Gastroesophageal sphincter (tissue), 4 donors: ENCODE measurements at regions not wholly inside any gene's neighbourhood (a gene's known extent, or its start where the extent isn't known, plus 50 kb on each side); places are given as distances from the start of the nearest gene placed in this dataset.

Experiments
- ATAC-seq: fragments of 150-250 bp; one replicate; pipeline ENCODE4 v1.9.1; 2016; ENCODE audit warnings: mild to moderate bottlenecking, moderate library complexity
- H3K27ac ChIP-seq, 4 donors: fragments of 200-600 bp; sonication (generic) in 3 of 4; 1 replicate in 3 of 4; 2 replicates in 1 of 4; pipeline ENCODE4 v1.5.1; 2016 to 2019
- H3K27me3 ChIP-seq: fragments of 200-600 bp; sonication (generic); one replicate; pipeline ENCODE4 v1.5.1; 2019
- H3K36me3 ChIP-seq, 2 donors: fragments of 200-600 bp; sonication (generic); one replicate each; pipeline ENCODE4 v1.5.1; 2019; ENCODE audit warnings: control low read depth in 1 of 2
- H3K4me1 ChIP-seq, 3 donors: fragments of 200-600 bp; sonication (generic); 1 replicate in 2 of 3; 2 replicates in 1 of 3; pipeline ENCODE4 v1.5.1; 2016 to 2019; ENCODE audit warnings: control low read depth in 2 of 3
- H3K4me3 ChIP-seq, 2 donors: fragments of 200-600 bp; sonication (generic); one replicate each; pipeline ENCODE4 v1.5.1; 2019; ENCODE audit warnings: mild to moderate bottlenecking in 1 of 2, moderate library complexity in 1 of 2
- H3K9me3 ChIP-seq, 3 donors: fragments of 200-600 bp; sonication (generic); one replicate each; pipeline ENCODE4 v1.5.1; 2017 to 2019; ENCODE audit warnings: control low read depth in 2 of 3
- EP300 ChIP-seq: sonication (generic); formaldehyde crosslinking; IDR thresholded peaks from one replicate; pipeline ENCODE4 v1.6.1; 2017; ENCODE audit warnings: antibody characterized with exemption, mild to moderate bottlenecking
- POLR2A ChIP-seq, 2 donors: fragments of 450-650 bp; IDR thresholded peaks; one replicate each; pipeline ENCODE4 v1.6.1; 2017; ENCODE audit warnings: antibody characterized with exemption in 2 of 2, mild to moderate bottlenecking in 2 of 2, moderate library complexity in 1 of 2
- POLR2AphosphoS5 ChIP-seq: sonication (generic); formaldehyde crosslinking; IDR thresholded peaks from one replicate; pipeline ENCODE4 v1.6.1; 2017; ENCODE audit warnings: antibody characterized with exemption
- WGBS, 2 donors: methylation state at CpG; one replicate each; pipeline ENCODE4 v1.1.5; 2018; ENCODE audit warnings: low coverage in 1 of 2; 5-methylcytosine and 5-hydroxymethylcytosine counted together
- small RNA-seq, 4 donors: library from RNA; depleted of rRNA; stranded (forward); fragments of <200 nt; gene quantifications; one replicate each; pipeline ENCODE3, GENCODE V24; 2016
- TF ChIP-seq, protein P1 (sequence below), 4 experiments: fragments of 200-600 bp in 2 of 4; fragments of 450-650 bp in 2 of 4; sonication (generic) in 1 of 4; IDR thresholded peaks; one replicate each; pipeline ENCODE4 v1.5.1; 2017 to 2019; ENCODE audit warnings: antibody characterized with exemption in 4 of 4, mild to moderate bottlenecking in 2 of 4, moderate library complexity in 2 of 4

DNA sequence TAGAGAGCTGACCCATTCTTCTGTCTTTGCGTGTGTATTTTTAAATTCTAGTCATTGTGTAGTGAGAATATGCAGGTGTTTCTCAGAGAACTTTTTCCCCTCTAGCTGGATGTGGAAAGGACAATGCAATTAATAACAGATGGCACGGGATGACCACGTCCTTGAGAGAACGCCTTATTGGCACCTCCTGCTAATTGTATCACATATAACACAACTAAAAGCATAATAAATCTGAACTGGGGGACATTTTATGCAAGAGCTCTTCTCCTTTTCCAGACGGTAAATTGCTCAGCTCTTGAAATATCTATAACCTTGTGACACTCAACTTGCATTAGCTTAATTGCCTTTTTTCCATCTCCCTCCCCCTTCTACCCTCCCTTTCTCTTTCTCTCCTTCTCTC is 62.9 kb upstream of the IZUMO3 start:
- H3K4me3 ChIP-seq: no peak overlapping the region
- WGBS, 2 donors: 53 to 70% methylated on average over 5 of the region's 5 CpGs
- no peaks in the 10 kb centered on the region for H3K36me3 ChIP-seq
- no peaks in the 10 kb centered on the region for H3K9me3 ChIP-seq
- H3K27ac ChIP-seq: no peak overlapping the region
- H3K4me1 ChIP-seq: no peaks in the 10 kb centered on the region
- TF ChIP-seq POLR2A (IDR thresholded peaks at IDR 0.05) (no peak), POLR2AphosphoS5 (no peak), EP300 (no peak)
- TF ChIP-seq, protein P1, sequence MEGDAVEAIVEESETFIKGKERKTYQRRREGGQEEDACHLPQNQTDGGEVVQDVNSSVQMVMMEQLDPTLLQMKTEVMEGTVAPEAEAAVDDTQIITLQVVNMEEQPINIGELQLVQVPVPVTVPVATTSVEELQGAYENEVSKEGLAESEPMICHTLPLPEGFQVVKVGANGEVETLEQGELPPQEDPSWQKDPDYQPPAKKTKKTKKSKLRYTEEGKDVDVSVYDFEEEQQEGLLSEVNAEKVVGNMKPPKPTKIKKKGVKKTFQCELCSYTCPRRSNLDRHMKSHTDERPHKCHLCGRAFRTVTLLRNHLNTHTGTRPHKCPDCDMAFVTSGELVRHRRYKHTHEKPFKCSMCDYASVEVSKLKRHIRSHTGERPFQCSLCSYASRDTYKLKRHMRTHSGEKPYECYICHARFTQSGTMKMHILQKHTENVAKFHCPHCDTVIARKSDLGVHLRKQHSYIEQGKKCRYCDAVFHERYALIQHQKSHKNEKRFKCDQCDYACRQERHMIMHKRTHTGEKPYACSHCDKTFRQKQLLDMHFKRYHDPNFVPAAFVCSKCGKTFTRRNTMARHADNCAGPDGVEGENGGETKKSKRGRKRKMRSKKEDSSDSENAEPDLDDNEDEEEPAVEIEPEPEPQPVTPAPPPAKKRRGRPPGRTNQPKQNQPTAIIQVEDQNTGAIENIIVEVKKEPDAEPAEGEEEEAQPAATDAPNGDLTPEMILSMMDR (IDR thresholded peaks at IDR 0.05): no peak
- H3K27me3 ChIP-seq: no peaks in the 10 kb centered on the region
- no peak for ATAC-seq

DNA sequence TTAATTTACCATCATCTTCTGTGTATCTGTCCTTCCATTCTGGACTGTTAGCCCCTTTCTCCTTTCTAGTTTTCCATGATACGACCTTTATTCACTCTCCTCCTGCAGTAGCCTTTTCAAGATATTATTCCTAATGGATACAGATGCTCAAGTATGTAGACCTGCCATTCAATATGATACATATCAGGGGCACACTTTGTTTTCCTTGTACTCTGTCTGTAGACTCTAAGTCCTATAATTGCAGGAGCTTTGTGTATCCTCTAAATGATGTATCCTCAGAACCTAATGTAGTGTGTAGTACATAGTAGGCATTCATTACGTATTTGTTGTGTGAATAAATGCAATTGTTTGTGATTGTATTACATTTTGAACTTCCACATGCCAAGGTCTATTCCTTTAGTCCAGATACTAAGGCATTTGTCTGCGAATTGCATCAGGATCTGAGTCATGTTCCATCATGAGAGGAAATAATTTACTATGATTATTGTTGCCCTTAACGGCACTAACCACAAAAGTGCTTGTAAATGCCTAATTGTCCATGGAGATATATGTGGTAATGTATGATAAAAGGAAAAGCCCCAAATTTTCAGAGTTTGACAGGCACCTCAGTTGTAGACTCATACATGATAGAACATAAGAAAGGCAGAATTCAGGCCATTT is 57.1 kb upstream of the IZUMO3 start:
- Histone ChIP-seq H3K4me1 (no peaks in the 10 kb centered on the region), H3K27ac (no peak overlapping the region), H3K4me3 (no peak overlapping the region), H3K27me3 (no peaks in the 10 kb centered on the region), H3K36me3 (no peaks in the 10 kb centered on the region), H3K9me3 (no peaks in the 10 kb centered on the region)
- no peak for TF ChIP-seq EP300
- TF ChIP-seq, protein P1 (IDR thresholded peaks at IDR 0.05): no peak
- TF ChIP-seq POLR2AphosphoS5: no peak
- TF ChIP-seq POLR2A (IDR thresholded peaks at IDR 0.05): no peak
- ATAC-seq: no peak
- WGBS, 2 donors: 76 to 82% methylated on average over 3 to 4 of the region's 4 CpGs

Small RNA genes in the stretch of these regions (small RNA-seq; reads per million reads assigned to genes)
- 0 reads per million in 4 donors for gene RMRPP5
